ENCODE measurements at regions not wholly inside any gene's neighbourhood (a gene's known extent, or its start where the extent isn't known, plus 50 kb on each side); places are given as distances from the start of the nearest gene placed in this dataset.

DNA sequence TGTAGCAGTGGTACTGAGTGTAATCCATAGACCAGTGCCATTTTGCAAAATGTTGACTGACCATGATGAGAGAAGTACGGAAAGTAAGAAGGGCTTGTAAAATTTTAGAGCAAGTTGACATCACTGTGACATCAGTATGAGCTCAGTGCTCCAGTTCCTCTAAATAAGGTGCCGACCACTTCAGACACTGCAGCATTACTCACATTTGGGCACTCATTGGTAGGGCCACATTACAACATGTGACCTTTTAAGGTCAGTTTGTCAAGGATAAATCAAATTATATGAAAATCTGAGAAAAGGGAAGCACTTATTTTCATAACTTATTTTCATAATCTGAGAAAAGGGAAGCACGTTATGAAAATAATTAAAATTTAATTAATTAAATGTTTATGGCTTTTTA is 128.0 kb upstream of the ERG start:
- TF ChIP-seq POLR2AphosphoS5 (IDR thresholded peaks at IDR 0.05; ENCODE audit: borderline replicate concordance, low read depth, low read length) (no peak), EZH2 (IDR thresholded peaks at IDR 0.05) (no peak)
